GM19328 (cell line): ENCODE measurements at regions not wholly inside any gene's neighbourhood (a gene's known extent, or its start where the extent isn't known, plus 50 kb on each side); places are given as distances from the start of the nearest gene placed in this dataset.
"Not testable (repeated sequence)": the region's sequence is repeated elsewhere in the genome, so short reads cannot be mapped to it uniquely, and the experiment has no call there.

Source experiments
- ATAC-seq: cut with Tn5 transposase; IDR thresholded peaks from one replicate; pipeline ENCODE4 v1.9.1; 2021; ENCODE audit warnings: mild to moderate bottlenecking, moderate library complexity; ENCODE audit not compliant: unreplicated experiment

DNA sequence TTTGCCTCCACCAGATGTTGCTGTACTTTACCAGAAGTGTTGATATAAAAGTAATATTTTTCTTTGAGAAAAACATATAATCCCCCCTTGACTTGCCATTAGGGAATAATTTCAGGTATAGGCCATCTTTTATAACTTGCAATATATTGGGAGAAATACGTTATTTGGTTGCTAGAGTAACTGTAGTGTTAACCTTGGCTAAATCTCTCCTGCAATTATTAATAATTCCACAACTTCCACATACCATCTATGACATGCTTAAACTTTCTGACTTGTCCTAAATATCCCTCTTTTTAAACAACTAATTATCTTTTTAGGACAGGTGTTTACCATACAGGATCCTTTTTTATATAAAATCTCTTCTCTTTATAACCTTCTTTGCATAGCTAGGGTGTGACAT is 1048.2 kb downstream of the SLC16A7 start:
- ATAC-seq: no peak

DNA sequence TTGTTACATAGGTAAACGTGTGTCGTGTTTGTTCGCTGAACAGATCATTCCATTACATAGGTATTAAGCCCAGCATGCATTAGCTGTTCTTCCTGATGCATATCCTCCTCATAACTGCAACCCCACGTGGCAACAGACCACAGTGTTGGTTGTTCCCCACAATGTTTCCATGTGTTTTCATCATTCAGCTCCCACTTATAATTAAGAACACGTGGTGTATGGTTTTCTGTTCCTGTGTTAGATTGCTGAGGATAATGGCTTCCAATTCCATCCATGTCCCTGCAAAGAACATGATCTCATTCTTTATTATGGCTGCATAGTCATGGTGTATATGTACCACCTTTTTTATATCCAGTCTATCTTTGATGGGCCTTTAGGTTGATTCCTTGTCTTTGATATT is 1071.1 kb downstream of the SLC16A7 start:
- ATAC-seq: no peak

DNA sequence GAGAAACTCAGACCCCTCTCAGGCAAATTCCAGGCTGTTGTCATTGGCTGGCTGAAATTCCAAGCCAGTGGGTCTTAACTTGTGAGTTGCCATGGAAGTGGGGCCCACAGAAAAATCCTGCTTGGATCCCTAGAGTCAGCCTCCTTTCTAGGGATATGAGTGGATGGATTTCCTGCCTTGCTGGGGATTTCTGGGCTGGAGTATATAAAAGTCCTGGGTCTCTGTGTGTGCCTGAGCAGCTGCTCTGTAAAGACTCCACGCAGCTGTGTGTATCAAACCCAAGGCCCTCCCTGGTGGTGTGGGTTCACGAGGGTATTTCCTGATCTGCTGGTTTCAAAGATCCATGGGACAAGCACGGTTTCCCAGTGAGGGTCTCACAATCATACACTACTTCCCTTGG is 1077.1 kb downstream of the SLC16A7 start:
- no peak for ATAC-seq

DNA sequence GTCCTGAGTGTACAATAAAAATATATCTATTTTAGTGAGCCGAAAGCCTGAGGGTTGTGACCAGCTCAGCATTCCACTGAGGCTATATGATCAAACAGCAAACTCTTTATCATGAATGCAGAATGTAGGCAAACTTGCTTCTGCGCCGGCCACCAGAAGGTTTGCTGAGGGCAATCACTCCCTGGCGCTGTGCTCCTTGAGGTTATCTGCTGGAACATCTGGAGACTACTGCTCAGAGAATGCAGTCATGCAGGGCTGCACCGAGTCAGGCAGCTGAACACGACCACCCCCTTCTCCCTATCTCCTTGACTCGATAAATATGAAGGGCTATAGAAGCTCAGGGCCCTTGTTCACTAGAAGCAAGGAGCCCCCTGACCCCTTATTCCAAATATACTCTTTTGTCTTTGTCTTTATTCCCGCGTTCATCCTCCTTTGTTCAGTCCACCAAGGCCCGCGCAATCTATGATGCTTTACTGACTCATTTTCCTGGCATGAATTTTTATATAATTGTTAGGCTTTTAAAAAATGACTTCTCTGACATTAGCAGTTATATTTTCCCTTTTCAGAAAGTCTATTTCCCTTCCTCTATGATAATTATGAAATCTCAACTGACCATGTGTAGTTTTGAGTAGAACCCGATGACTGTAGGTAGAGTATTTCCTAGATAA is 1089.3 kb downstream of the SLC16A7 start:
- no peak for ATAC-seq

DNA sequence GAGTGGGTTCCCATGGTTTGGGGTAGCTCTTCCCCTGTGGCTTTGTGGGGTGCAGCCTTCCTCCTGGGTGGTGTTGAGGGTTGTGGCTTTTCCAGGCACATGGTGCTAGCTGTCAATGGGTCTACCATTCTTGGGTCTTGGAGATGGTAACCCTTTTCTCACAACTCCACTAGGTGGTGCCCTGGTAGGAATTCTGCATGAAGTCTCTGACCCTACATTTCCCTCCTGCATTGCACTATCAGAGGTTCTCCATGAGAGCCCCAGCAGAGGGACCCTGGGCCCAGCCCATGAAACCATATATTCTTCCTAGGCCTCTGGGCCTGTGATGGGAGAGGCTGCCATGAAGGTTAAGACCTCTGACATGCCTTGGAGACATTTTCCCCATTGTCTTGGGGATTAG is 1093.3 kb downstream of the SLC16A7 start:
- no peak for ATAC-seq

DNA sequence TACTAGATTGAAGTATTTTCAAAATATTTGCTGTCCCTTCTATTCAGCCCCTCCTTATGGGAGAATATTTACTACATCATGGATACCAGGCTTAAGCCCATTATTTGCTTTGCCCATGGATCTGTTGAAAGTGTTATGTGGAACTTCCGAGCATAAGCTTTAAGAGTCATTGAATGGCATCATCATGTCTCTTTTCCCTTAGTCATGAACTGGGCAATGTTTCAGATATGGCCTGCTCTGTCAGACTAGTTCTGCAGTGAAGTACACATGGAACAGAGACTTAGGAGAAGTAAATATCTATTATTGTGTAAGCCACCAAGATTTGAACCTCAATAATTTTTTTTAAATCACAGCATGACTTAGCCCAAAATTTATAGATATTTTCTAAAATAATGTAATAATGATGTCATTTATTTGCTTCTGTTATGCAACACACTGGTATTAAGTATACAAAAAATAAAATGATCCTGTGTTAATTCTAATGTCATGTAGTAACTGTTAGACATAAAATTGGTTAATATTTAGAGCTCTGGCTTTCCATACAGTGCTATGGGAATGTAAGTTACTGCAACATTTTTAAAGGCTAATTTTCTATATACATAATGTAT is 1097.3 kb downstream of the SLC16A7 start:
- ATAC-seq: no peak

DNA sequence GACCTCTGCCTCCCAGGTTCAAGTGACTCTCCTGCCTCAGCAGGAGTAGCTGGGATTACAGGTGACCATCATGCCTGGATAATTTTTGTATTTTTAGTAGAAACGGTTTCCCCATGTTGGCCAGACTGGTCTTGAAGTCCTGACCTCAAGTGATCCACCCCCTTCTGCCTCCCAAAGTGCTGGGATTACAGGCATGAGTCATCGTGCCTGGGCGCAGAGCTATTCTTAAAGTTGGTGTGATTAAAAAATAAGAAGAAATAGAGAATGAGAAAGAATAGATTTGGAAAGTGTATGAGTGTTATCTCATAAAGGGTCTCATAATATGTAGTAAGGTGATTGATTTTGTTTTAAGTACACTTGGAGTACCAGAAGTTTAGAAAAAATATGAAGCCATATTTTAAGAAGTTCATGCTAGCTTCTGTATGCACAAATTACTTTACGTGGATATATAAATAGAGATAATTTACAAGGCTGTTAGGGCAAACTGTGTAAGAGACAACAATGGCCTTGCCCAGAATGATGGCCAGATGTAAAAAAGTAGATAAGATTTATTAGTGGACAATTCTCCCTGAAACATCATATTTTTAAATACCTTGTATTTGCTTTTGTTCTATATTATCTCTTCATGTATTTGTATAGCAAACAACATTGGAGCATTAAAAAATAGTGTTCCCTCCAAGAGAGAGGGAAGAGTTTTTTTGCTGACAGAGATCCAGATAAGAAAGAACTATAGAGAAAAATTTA is 1108.5 kb downstream of the SLC16A7 start:
- ATAC-seq: no peak

DNA sequence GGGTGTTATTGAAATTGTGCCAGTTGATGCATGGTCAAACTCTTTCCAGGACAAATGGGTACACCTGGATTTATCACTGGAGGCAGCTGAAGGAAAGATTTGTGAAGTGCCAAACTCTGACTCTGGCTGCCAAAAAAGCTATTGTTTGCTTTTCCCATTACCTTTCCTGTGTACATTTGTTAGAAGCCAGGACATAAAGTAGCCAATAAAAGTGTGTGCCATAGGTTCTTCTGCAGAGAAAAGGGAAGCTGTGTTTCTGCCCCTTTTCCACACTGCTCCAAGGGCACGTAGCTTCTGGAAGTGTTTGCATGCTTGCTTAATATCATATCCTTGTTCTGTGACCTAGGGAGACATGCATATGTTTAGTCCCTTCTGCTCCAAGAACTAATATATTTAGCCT is 1114.4 kb downstream of the SLC16A7 start:
- no peak for ATAC-seq

DNA sequence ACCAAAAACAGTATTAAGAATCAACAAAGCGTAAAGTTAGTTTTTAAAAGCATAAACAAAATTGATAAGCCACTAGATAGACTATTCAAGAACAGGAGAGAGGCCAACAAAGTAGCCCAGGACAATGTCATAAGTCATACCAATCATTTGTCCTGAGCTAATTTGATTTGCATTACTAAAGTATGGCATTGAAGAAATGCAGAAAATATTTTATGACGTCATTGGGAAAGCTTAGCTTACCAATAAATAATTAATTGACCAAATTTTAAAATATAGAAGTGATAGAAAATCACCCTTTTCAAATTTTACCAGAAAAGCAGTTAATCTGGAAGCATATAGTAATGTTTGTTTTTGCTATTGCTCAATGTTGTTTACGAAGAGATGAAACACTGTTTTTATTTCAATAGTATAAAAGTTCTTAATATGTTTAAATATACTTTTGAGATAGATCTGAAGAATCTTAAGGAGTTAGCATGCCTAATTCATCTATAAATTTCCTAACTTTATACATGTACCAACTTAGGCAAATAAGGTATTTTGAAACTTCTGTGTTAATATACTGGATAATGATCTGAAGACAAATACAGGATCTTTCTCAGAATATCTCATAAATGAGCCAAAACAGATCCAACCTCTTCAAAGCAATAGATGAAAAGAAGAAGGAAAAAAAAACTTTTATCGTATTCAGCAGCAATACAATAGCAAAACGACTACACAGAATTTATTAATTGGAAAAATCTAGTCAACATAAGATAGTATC is 1118.5 kb downstream of the SLC16A7 start:
- ATAC-seq: no peak

DNA sequence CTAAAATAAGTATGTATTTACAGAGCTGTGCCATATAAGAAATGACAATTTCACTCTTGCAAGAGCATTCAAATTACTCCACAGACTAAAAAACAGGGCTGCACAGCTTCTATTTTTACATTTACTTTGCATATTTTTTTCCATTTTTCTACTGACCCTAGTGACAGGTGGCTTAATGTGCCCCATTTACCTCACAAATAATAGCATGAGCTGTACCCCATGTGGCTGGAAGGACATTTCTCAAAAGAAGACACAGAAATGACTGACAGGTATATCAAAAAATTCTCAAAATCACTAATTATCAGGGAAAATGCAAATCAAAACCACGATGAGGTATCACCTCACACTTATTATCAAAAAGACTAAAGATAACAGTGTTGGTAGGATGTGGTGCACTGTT is 1128.6 kb downstream of the SLC16A7 start:
- ATAC-seq: no peak

DNA sequence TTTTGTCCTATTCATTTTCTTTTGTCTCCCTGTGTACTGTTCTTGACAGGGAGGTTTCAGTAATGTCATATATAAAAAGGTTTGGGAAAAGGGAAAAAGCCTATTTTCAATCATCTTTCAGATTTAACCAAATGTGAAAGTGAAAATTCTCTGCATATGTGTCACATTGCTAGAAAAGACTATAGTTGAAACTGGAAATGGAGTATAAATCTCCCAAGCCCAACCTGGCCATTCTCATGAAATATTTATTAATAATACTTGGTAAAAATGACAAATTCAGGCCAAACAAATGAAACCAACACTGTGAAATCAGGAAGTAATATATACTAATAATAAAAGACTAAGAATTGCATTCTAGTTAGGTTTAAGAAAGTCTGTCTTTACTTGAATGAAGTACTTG is 1129.2 kb downstream of the SLC16A7 start:
- ATAC-seq: no peak

DNA sequence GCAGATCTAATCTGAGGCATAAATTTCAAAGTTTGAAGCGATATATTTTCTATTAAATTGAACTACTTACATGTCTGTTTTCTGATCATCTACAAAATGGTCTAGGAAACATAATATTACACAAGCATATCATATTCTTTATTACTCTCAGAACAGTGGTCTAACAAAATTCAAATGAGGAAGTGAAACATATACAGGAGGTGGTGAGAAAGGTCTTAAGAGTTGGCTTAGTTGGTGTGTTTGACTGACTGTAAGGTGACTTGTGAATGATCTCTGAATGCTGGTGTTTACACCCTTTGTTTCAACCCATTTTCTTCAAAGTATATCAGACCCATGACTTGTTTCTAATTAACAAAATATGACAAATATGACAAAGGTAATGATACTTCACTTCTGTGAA is 1156.8 kb downstream of the SLC16A7 start:
- no peak for ATAC-seq

DNA sequence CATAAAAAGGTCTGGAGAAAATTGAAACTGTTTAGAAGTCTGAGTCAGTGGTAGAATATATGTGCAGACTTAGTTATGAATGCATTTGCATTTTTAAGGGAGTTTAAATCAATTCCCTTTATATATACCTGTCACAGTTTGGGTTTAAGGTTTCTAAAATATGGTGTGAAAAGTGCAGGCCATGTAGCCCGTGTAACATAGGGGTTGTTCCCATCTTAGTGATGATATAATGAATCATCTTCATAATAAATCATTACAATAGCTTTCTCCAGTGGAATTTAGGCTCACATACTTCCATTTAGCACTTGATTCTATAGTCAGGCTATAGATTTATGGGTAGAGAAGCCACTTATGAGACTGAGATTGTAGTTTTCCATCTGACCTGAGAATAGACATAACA is 1162.4 kb downstream of the SLC16A7 start:
- ATAC-seq: no peak

DNA sequence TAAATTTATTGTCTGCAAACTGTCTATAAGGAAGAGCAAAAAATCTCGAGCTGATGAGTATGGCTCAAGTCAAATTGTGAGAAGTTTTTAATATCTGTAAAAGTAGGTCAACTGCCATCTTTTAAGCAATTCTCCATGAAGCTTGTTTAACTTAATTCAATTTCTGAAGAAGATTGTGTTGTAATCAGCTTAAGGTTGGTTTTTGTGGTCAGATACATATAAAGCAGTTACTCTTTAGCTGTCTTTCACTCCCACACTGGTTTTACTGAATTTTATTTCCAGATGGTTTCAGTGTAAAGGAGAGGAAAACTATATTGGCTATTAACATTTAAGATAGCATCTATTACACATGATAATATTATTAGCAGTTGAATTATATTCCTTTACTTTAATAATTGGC is 1165.1 kb downstream of the SLC16A7 start:
- ATAC-seq: no peak

DNA sequence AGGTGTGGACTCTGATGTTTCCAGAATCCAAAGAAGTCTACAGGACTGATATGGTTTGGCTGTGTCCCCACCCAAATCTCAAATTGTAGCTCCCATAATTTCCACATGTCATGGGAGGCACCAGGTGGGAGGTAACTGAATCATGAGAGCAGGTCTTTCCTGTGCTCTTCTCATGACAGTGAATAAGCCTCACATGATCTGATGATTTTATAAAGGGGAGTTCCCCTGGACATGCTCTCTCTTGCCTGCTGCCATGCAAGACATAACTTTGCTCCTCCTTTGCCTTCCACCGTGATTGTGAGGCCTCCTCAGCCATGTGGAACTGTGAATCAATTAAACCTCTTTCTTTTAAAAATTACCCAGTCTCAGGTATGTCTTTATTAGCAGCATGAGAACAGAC is 1205.3 kb downstream of the SLC16A7 start:
- not testable (repeated sequence) for ATAC-seq

DNA sequence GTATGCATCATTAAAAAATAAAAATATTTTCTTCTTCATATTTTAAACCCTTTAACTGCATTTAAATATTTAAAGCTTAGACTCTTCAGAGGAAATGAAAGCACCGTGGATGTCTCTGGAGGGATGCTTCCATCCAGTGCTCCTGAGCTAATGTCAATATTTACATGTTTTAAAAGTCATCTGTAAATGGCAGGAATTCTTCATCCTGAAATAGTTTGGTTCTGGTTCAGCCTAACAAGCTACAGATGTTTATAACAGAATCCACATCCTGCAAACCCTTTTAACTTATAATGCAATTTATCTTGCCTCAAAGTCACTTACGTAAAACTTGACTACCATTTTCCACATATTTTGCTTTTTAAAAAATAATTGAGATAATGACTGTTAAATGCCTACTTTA is 1207.3 kb downstream of the SLC16A7 start:
- no peak for ATAC-seq

DNA sequence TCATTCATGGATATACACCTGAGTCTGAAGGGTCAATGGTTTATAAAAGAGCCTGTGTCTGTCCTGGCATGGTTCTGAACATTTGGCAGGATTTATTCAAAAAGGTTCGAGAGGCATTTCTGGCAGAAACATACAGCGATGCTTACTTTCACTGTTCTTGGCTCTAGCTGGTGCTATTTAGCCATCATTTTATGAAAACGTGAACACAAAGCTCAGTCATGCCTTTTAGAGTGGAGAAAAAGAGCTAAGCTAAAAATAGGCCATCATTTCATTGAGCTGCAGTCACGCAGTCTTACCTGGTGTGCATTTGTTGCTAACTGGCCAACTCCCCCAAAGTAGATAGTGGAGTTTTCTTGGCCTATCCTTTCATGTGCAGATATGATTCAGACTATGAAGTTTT is 1209.5 kb downstream of the SLC16A7 start:
- ATAC-seq: no peak

DNA sequence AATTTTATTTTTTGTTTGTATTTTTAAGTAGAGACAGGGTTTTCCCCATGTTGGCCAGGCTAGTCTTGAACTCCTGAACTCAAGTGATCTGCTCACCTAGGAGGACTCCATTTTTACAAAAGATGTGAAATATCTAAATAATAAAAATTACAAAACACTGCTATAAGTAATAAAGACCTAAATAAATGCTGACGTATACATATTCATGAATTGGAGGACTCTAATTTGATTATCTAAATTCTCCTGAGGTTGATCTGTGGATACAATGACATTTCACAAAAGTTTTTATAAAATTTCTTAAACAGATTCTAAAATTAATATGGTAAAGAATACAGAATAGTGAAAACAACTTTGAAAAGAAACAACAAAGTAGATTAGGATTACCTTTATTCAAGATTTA is 1224.0 kb downstream of the SLC16A7 start:
- no peak for ATAC-seq

DNA sequence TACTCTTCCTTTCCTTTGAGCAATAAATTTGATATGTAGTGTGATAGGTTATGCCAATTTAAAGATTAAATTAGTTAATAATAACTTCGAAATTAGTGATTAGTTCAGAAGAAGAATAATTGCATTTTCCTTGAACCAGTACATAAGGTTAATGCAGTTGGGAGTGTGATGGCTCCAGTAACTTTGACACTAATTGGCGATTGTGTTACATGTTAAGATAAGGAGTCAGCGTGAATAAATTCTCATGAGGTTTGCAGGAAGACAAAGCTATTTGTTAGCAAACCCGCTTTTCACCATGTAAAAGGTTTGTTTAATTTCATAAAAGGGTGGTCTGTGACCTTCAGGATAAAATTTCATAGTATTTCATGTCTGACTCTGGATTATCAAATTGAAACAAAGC is 1226.8 kb downstream of the SLC16A7 start:
- ATAC-seq: no peak

DNA sequence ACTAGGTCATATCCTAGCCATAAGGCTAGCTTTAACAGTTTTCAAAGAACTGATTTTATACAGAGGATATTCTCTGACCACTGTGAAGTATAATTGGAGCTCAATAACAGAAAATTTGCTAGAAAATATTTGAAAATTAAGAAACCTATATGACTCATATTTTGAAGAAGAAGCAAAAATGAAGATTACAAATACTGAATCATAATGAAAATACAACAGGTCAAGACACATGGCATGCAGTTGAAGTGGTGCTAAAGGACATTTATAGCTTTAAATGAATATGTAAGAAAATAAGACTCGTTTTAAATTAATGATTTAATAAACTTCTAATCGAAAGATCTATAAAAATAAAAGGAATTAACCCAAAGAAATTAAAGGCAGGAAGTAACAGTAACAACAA is 1234.6 kb downstream of the SLC16A7 start:
- no peak for ATAC-seq

DNA sequence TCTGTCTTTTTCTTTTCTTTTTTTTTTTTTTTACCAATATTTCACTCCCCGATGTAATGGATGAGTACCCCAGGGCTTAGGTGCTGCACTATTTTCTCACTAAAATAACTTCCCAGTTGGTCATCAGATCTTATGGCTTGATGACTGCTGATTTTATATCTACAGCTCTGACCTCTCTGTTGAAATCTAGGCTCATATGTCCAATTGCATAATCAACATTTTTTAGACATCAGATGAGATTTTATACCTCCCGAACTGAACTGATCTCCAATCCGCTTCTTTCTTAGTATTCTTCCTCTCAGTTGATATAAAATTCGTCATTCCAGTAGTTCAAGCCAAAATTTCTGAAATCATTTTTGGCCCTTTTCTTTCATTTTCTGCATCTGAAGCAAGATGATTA is 1236.5 kb downstream of the SLC16A7 start:
- no peak for ATAC-seq

DNA sequence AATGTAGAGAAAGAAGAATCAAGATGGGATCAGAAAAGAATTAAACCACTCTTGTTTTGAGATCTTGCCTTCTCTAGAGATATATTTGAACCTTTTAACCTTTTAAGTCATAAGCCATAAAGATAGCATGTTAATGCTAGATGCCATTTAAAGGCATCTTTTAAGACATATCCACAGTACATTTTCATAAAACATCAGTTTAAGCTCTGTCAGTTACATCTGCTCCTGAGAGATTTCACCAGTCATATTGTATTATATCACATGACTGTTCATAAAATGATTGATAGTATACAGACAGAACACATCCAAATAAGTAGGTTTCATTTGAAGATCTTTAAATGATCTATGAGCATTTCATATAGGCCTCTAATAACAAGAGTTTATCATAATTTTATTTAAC is 1238.5 kb downstream of the SLC16A7 start:
- no peak for ATAC-seq
